Tibial nerve (tissue), 3 donors: ENCODE measurements at regions not wholly inside any gene's neighbourhood (a gene's known extent, or its start where the extent isn't known, plus 50 kb on each side); places are given as distances from the start of the nearest gene placed in this dataset.
"Not testable (repeated sequence)": the region's sequence is repeated elsewhere in the genome, so short reads cannot be mapped to it uniquely, and the experiment has no call there.

ENCODE experiments used
- POLR2A ChIP-seq, 2 donors: fragments of 450-650 bp; IDR thresholded peaks; one replicate each; pipeline ENCODE4 v1.6.1; 2017; ENCODE audit warnings: antibody characterized with exemption in 2 of 2, mild to moderate bottlenecking in 2 of 2, moderate library complexity in 2 of 2
- TF ChIP-seq, protein P1 (sequence below), 5 experiments: fragments of 200-600 bp in 3 of 5; fragments of 450-650 bp in 2 of 5; sonication (generic) in 3 of 5; IDR thresholded peaks; one replicate each; pipeline ENCODE4 v1.5.1; 2016 to 2019; ENCODE audit warnings: antibody characterized with exemption in 5 of 5, mild to moderate bottlenecking in 3 of 5, moderate library complexity in 2 of 5

DNA sequence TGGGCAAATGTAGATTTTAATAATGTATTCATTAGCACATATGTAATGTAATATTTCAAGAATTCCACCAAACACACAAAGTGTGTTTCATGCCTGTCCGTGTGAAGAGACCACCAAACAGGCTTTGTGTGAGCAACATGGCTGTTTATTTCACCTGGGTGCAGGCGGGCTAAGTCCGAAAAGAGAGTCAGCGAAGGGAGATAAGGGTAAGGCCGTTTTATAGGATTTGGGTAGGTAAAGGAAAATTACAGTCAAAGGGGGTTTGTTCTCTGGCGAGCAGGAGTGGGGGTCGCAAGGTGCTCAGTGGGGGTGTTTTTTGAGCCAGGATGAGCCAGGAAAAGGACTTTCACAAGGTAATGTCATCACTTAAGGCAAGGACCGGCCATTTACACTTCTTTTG, 875.8 kb downstream of the TBL1XR1 start:
- TF ChIP-seq, protein P1, sequence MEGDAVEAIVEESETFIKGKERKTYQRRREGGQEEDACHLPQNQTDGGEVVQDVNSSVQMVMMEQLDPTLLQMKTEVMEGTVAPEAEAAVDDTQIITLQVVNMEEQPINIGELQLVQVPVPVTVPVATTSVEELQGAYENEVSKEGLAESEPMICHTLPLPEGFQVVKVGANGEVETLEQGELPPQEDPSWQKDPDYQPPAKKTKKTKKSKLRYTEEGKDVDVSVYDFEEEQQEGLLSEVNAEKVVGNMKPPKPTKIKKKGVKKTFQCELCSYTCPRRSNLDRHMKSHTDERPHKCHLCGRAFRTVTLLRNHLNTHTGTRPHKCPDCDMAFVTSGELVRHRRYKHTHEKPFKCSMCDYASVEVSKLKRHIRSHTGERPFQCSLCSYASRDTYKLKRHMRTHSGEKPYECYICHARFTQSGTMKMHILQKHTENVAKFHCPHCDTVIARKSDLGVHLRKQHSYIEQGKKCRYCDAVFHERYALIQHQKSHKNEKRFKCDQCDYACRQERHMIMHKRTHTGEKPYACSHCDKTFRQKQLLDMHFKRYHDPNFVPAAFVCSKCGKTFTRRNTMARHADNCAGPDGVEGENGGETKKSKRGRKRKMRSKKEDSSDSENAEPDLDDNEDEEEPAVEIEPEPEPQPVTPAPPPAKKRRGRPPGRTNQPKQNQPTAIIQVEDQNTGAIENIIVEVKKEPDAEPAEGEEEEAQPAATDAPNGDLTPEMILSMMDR (IDR thresholded peaks at IDR 0.05): not testable (repeated sequence)
- TF ChIP-seq POLR2A (IDR thresholded peaks at IDR 0.05): not testable (repeated sequence)
